Activated CD8-positive, alpha-beta memory T cell treated with anti-CD3 and anti-CD28 coated beads for 36 hours (primary cell): ENCODE measurements at regions not wholly inside any gene's neighbourhood (a gene's known extent, or its start where the extent isn't known, plus 50 kb on each side); places are given as distances from the start of the nearest gene placed in this dataset.

ENCODE experiments used
- CTCF ChIA-PET: fragments of 350-600 bp; sonication (Branson Sonifier 250); formaldehyde crosslinking; loops from one replicate; lab custom pipeline; 2021; ENCODE audit warnings: antibody characterized with exemption; lab: Charles Lee
- POLR2A ChIA-PET: fragments of 350-600 bp; sonication (Branson Sonifier 250); formaldehyde crosslinking; loops from one replicate; lab custom pipeline; 2021; ENCODE audit warnings: antibody characterized with exemption; lab: Charles Lee

DNA sequence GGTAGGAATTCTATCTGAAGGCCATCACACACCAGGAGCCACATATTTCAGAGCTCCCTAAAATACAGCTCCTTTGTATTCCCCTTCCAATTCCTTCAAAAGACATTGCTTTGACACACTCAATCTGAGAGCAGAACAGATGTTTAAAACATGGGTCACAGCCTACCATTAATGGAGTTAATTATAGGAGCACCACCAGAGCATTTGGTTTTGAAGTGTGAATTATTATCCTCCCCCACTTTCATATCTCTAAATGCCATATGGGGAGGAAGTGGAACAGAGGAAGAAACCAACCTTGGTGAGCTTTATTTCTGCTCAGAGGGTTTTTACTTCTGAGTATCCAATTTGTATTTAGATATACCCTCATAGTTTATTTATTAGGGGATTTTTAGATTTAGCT is 50.7 kb upstream of the TNFRSF21 start:
- POLR2A ChIA-PET: no interaction called here
- CTCF ChIA-PET: interaction anchor here (0.6 kb wide), 1 partner anchor 461 kb away, joined by 3 read pairs; no protein-coding TSS in a partner anchor

GRCh38 chr6:47362857-47363461 is 53.3 kb upstream of the TNFRSF21 start:
- ChIA-PET CTCF (no interaction called here), POLR2A (no interaction called here)

DNA sequence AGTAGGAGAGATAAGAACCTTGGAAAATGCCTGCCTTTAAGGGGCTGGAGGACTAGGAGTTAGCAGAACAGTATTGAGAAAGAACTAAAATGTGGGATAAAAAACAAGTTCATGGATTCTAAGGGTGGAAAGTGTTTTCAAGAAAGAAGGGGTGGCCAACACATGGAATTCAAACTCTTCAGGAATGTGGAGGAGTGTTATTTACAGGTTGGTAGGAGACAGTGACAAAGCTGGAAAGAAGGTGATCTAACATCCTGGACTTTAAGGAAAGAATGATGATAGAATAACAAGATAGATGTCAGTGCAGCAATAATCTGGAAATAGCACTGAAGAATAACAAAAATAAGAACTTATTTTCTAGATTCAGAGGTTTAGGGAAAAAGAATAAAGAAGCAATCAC is 54.0 kb upstream of the TNFRSF21 start:
- ChIA-PET CTCF (no interaction called here), POLR2A (no interaction called here)

- POLR2A ChIA-PET: no interaction called here
- CTCF ChIA-PET: no interaction called here
These were observed 56.7 kb upstream of the TNFRSF21 start for GRCh38 chr6:47366335-47366890.

GRCh38 chr6:47371139-47371869 is 61.6 kb upstream of the TNFRSF21 start:
- ChIA-PET CTCF (no interaction called here), POLR2A (no interaction called here)

- ChIA-PET POLR2A (no interaction called here), CTCF (no interaction called here)
These were observed 62.2 kb upstream of the TNFRSF21 start for GRCh38 chr6:47371870-47372255.

DNA sequence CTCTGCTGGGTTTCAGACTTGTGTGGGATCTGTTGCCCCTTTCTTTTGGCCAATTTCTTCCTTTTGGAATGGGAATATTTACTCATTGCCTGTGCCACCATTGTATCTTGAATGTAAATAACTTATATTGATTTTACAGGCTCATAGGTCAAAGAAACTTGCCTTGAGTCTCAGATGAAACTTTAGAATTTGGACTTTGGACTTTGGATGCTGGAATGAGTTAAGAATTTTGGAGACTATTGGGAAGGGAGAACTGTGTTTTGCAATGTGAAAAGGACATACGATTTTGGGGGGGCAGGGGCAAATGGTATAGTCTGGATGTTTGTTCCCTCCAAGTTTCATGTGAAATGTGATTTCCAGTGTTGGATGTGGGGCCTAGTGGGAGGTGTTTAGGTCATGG is 62.6 kb upstream of the TNFRSF21 start:
- CTCF ChIA-PET: no interaction called here
- POLR2A ChIA-PET: no interaction called here

DNA sequence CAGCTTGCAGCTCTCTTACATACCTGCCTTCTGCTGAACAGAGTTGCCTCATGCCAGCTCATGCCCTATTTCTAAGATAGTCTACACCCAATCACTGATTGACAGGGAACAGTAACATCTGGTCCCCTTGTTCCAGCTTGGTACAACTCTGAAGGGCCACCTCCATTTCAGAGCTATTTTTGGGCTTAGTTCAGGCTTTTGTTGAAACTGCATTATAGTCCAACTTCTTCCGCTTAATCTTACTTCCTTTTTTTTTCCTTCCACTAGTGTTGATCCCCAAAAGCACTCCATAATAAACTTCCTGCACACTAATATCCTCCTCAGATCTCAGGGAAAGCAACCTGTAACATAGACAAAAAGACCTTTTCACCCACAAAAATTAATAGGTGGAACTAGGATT is 65.7 kb upstream of the TNFRSF21 start:
- ChIA-PET POLR2A (no interaction called here), CTCF (no interaction called here)

GRCh38 chr6:47376930-47377329 is 67.2 kb upstream of the TNFRSF21 start:
- POLR2A ChIA-PET: no interaction called here

GRCh38 chr6:47377971-47378370 is 68.3 kb upstream of the TNFRSF21 start:
- ChIA-PET POLR2A (no interaction called here), CTCF (no interaction called here)

More at GRCh38 chr6:47376930-47377329, 67.2 kb upstream of the TNFRSF21 start:
- CTCF ChIA-PET: no interaction called here

DNA sequence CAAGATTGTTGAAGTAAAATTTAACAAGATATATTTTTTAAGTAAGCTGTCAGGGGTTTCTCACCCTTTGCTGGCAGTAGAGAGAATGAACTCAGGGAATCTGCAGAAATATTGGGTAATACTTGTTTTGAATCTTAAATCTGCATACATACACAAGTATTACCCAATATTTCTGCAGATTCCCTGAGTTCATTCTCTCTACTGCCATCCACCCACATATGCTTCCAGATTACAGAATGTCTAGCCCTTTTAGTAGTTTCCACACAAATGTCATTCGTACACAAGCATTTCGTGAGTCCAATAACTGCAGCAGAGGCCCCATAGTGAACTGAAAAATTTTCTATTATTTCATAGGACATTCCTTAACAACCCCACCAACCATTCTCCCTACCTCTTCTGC is 69.6 kb upstream of the TNFRSF21 start:
- CTCF ChIA-PET: no interaction called here
- POLR2A ChIA-PET: no interaction called here

DNA sequence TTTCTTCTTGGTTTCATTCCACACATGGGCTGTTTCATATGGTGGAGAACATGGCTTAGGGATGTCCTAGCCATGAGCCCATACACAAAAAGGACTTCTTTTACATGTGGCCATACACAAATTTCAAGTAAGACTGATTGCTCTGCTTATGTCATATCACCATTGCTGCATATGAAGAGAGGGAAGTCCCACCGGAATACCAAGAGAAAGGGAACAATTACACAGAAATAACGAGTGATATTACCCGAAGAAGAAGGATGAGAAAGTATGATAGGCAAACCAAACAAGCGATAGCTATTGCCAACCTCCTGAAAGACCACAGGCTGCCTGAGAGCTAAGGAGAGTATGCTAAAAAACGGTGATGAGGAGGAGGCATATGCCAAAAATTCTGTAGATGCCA is 70.5 kb upstream of the TNFRSF21 start:
- ChIA-PET CTCF (no interaction called here), POLR2A (no interaction called here)

GRCh38 chr6:47381036-47381435 is 71.3 kb upstream of the TNFRSF21 start:
- ChIA-PET POLR2A (no interaction called here), CTCF (no interaction called here)

- ChIA-PET POLR2A (no interaction called here), CTCF (no interaction called here)
These were observed 73.7 kb upstream of the TNFRSF21 start for GRCh38 chr6:47383360-47383759.

- CTCF ChIA-PET: no interaction called here
- POLR2A ChIA-PET: no interaction called here
These were observed 82.0 kb upstream of the TNFRSF21 start for GRCh38 chr6:47391675-47392074.

DNA sequence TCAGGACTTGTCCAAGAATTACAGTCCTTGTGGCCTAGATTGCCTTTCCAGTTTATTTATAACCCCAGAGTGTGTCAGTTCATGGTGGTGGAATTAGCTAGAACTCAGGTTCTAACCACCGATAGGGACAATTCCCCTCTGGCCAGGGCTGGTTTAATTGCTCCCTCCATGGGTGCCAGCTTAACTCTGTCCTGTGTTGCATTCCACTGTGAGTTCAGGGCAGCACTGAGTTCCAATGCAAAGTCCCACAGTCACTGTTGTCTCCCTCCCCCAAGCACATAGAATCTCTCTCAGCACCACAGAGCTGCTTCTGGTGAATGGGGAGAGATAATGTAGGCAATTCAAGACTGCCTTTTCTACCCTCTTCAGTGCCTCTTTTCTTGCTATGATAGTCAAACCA is 82.5 kb upstream of the TNFRSF21 start:
- CTCF ChIA-PET: no interaction called here
- POLR2A ChIA-PET: no interaction called here

DNA sequence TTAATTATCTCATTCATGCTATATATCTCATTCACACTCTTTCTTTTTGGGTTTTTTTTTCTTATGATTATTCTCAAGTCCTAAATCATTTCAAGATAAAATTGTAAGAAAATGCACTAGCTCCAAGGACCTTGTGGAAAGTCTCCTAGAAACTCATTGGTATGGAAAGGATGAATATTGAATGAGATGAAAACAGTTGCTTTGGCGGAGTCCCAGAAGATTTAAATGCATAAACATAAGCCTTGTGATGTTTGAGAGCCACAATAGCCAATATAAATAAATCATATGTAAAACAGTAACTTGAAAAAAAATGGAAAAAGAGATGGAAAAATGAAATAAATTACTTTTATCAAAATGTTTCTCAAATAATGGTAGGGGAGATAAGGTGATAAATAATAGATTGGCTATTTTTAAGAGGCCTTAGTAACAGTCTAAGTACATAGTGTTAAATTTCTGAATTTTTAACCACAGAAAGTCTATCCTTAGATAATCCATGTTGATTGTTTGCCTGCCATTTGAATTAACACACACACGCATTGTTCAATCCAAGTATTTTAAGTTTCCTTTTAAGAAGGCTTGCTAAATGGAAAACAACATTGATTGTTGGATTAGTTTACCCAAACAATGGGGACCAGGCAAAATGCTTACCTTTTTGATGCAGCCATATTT is 81.1 kb upstream of the CD2AP start:
- ChIA-PET CTCF (no interaction called here), POLR2A (no interaction called here)

GRCh38 chr6:47400581-47400980 is 77.0 kb upstream of the CD2AP start:
- ChIA-PET POLR2A (no interaction called here), CTCF (interaction anchor here (0.7 kb wide), 1 partner anchor 14 kb away, joined by 3 read pairs; no protein-coding TSS in a partner anchor)

- POLR2A ChIA-PET: no interaction called here
- CTCF ChIA-PET: interaction anchor here (1.5 kb wide), 1 partner anchor 11 kb away, joined by 3 read pairs; no protein-coding TSS in a partner anchor
These were observed 75.5 kb upstream of the CD2AP start for GRCh38 chr6:47402081-47402480.

DNA sequence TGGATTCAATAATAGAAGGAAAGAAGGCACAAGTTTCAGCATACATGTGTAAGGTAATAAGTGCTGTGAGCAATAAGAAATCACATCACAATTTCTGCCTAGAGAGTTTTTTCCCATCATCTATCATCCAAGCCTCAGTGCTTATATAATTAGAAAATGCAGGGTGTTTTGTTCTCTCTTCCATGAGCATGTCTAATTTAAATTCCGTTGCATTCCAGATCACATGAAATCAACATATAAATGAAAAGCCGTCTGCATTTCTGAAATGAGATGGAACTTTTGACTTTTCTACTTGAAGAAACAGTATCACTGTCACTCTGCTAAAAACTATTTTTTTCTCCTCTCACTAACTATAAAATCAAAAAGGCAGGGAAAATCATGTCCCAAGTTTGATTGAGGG is 74.5 kb upstream of the CD2AP start:
- ChIA-PET POLR2A (no interaction called here), CTCF (no interaction called here)

- ChIA-PET POLR2A (no interaction called here), CTCF (no interaction called here)
These were observed 73.8 kb upstream of the CD2AP start for GRCh38 chr6:47403801-47404200.
